ENCODE measurements at regions not wholly inside any gene's neighbourhood (a gene's known extent, or its start where the extent isn't known, plus 50 kb on each side); places are given as distances from the start of the nearest gene placed in this dataset.

DNA sequence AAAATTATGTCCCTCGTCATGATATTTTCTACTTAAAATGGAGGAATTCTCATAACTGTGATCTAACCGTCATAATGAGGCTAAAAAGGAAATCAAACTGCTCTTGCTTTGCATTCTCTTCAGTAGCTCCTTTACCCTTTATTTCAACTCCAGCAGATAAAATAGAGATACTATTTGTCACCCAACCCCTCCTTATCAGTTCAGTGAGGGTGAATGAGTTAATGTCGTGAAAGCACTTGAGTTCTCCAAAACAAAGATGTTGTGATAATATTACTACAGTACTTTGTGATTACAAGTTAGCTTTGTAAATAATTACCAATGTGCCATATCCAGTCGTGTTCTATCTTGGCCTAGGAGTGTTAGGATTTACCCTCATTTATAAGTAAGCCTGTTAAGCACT is 63.4 kb upstream of the ANKRD28 start:
- H3K9me3 ChIP-seq, result no peaks in the 10 kb centered on the region
- H3K27me3 ChIP-seq, result no peaks in the 10 kb centered on the region
- no peak for TF ChIP-seq POLR2A (IDR thresholded peaks at IDR 0.05)
- TF ChIP-seq, protein P1, sequence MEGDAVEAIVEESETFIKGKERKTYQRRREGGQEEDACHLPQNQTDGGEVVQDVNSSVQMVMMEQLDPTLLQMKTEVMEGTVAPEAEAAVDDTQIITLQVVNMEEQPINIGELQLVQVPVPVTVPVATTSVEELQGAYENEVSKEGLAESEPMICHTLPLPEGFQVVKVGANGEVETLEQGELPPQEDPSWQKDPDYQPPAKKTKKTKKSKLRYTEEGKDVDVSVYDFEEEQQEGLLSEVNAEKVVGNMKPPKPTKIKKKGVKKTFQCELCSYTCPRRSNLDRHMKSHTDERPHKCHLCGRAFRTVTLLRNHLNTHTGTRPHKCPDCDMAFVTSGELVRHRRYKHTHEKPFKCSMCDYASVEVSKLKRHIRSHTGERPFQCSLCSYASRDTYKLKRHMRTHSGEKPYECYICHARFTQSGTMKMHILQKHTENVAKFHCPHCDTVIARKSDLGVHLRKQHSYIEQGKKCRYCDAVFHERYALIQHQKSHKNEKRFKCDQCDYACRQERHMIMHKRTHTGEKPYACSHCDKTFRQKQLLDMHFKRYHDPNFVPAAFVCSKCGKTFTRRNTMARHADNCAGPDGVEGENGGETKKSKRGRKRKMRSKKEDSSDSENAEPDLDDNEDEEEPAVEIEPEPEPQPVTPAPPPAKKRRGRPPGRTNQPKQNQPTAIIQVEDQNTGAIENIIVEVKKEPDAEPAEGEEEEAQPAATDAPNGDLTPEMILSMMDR (IDR thresholded peaks at IDR 0.05), result no peak
- H3K36me3 ChIP-seq (ENCODE audit: low read depth, missing control alignments), result no peaks in the 10 kb centered on the region
- intact Hi-C loops (cut with DNase I; ENCODE audit: low total_unique reads), result no loop called here
- WGBS, 2 donors, result 40 to 42% methylated on average over 4 of the region's 4 CpGs
- H3K4me3 ChIP-seq, result no peak overlapping the region
- no peak for DNase-seq
- peaks cover 10% of the 10 kb centered on the region for H3K4me1 ChIP-seq
- H3K27ac ChIP-seq, result no peak overlapping the region

DNA sequence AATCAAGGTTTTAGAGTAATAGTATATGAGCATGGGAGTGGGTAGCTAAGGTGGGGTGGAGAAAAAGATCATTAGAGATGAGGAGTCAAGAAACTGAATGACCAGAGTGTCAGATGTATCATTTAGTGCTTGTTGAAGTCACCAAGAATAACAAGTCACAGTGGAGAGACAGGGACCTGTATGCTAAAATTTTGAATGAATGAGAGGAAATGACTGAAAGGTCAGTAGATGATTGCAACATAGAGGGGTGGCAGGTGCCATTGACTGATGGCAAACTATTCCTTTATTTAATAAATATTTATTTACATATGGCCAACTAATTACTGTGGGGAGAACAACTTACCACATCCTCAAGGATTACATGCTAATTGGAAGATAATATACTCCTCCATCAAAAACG is 75.0 kb upstream of the ANKRD28 start:
- no peak for DNase-seq
- TF ChIP-seq POLR2A (IDR thresholded peaks at IDR 0.05), result no peak
- TF ChIP-seq, protein P1 (IDR thresholded peaks at IDR 0.05), result no peak
- Histone ChIP-seq H3K4me1 (no peaks in the 10 kb centered on the region), H3K9me3 (no peaks in the 10 kb centered on the region), H3K4me3 (no peak overlapping the region), H3K36me3 (ENCODE audit: low read depth, missing control alignments) (no peaks in the 10 kb centered on the region), H3K27ac (no peak overlapping the region), H3K27me3 (no peaks in the 10 kb centered on the region)
- intact Hi-C loops (cut with DNase I; ENCODE audit: low total_unique reads), result no loop called here
- WGBS, 2 donors, result 78 to 90% methylated on average over 1 of the region's 1 CpG

DNA sequence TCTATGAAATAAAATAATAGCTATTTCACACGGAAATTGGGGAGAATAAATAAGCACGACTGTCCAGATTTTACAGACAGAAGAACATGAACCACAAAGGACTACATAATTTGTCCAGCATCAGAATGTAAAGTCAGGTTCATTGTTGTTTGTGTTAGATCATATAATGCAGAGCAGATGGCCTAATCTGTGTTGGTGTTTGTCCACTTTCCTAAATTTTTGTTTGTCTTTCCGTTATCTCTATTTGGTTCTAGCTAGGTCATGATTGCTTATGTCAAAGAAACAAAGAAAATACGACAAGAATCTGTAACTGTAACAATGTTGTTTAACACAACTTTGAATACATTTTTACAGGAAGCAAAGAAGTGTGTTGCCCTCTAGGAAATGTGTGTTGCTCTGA is 75.6 kb upstream of the ANKRD28 start:
- intact Hi-C loops (cut with DNase I; ENCODE audit: low total_unique reads), result no loop called here
- Histone ChIP-seq H3K4me1 (no peaks in the 10 kb centered on the region), H3K27me3 (no peaks in the 10 kb centered on the region), H3K9me3 (no peaks in the 10 kb centered on the region), H3K27ac (no peak overlapping the region), H3K36me3 (ENCODE audit: low read depth, missing control alignments) (no peaks in the 10 kb centered on the region), H3K4me3 (no peak overlapping the region)
- no peak for DNase-seq
- TF ChIP-seq POLR2A (IDR thresholded peaks at IDR 0.05), result no peak
- TF ChIP-seq, protein P1 (IDR thresholded peaks at IDR 0.05), result no peak
- WGBS, 2 donors, result 53 to 57% methylated on average over 4 of the region's 4 CpGs

DNA sequence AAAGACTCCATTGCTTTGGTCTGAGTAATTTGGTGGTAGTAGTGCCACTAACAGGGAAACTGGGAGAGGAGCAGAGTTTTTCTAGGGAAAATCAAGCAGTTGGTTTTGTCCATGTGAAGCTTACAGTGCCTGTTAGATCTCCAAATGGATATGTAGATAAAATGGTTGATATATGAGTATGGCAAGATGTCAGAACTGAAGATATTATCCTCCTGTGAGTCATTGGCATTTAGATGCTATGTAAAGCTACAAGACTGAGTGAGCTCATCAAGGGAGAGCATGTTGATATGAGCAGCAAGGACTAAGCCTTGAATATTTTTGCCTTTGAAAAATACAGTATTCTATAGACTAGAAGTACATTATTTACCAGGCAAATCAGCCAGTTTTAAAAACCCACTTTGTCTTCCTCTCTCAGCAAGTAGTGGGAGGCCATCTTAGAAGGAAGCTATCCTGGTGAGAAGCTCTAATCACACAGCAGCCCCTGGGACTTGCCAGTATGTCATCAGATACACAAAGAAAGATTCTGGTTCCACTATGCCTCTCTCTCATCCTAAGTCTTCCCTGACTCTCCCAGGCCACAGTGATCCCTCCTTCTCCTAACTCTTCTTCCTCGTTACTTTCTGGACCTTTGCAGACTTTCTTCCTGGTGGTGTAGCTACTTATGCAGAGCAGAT is 77.4 kb upstream of the ANKRD28 start:
- WGBS, 2 donors, result 58 to 64% methylated on average over 1 of the region's 1 CpG
- H3K9me3 ChIP-seq, result no peaks in the 10 kb centered on the region
- H3K4me1 ChIP-seq, result no peaks in the 10 kb centered on the region
- intact Hi-C loops (cut with DNase I; ENCODE audit: low total_unique reads), result no loop called here
- no peaks in the 10 kb centered on the region for H3K27me3 ChIP-seq
- TF ChIP-seq, protein P1 (IDR thresholded peaks at IDR 0.05), result no peak
- TF ChIP-seq POLR2A (IDR thresholded peaks at IDR 0.05), result no peak
- no peak for DNase-seq
- H3K27ac ChIP-seq, result no peak overlapping the region
- no peaks in the 10 kb centered on the region for H3K36me3 ChIP-seq (ENCODE audit: low read depth, missing control alignments)
- no peak overlapping the region for H3K4me3 ChIP-seq

DNA sequence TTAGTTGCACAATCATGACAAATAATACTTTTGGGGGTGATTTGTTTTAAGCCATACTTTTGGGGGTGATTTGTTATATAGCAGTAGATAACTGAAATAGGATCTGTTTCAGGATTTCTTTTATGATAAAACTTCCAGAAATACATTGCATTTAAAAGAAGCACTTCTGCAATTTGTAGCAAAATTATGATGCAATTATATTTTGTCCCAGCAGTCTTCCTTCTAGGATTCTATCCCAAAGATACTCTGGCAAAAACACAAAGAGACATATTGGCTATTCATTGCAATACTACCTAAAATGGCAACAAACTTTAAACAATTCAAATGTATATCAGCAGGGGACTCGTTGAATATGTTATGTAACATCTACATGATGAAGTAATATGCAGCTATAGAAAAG is 78.9 kb upstream of the ANKRD28 start:
- Histone ChIP-seq H3K27me3 (no peaks in the 10 kb centered on the region), H3K4me1 (no peaks in the 10 kb centered on the region), H3K4me3 (no peak overlapping the region), H3K27ac (no peak overlapping the region), H3K36me3 (ENCODE audit: low read depth, missing control alignments) (no peaks in the 10 kb centered on the region), H3K9me3 (no peaks in the 10 kb centered on the region)
- WGBS, 2 donors, result 61 to 76% methylated on average over 1 of the region's 1 CpG
- no peak for TF ChIP-seq POLR2A (IDR thresholded peaks at IDR 0.05)
- TF ChIP-seq, protein P1 (IDR thresholded peaks at IDR 0.05), result no peak
- no peak for DNase-seq
- intact Hi-C loops (cut with DNase I; ENCODE audit: low total_unique reads), result no loop called here
